ENCODE measurements at regions not wholly inside any gene's neighbourhood (a gene's known extent, or its start where the extent isn't known, plus 50 kb on each side); places are given as distances from the start of the nearest gene placed in this dataset.

GRCh38 chr7:17159500-17160037 lies 138.9 kb upstream of the AHR start:
- DNase-seq (ENCODE audit: low read depth), result no peak
- no peak overlapping the region for H3K4me3 ChIP-seq (ENCODE audit: control insufficient read depth, low read depth, low read length)
- TF ChIP-seq CTCF (IDR thresholded peaks at IDR 0.05; ENCODE audit: control insufficient read depth, insufficient read depth, low read depth, low read length, missing control alignments), result no peak

- DNase-seq (ENCODE audit: low read depth), result no peak
- TF ChIP-seq CTCF (IDR thresholded peaks at IDR 0.05; ENCODE audit: control insufficient read depth, insufficient read depth, low read depth, low read length, missing control alignments), result no peak
Observed at GRCh38 chr7:17166824-17167379, 131.6 kb upstream of the AHR start.

GRCh38 chr7:17168416-17168815 lies 130.0 kb upstream of the AHR start:
- DNase-seq (ENCODE audit: low read depth), result no peak
- H3K4me3 ChIP-seq (ENCODE audit: control insufficient read depth, low read depth, low read length), result no peak overlapping the region
- no peak for TF ChIP-seq CTCF (IDR thresholded peaks at IDR 0.05; ENCODE audit: control insufficient read depth, insufficient read depth, low read depth, low read length, missing control alignments)

More at GRCh38 chr7:17166824-17167379, 131.6 kb upstream of the AHR start:
- H3K4me3 ChIP-seq (ENCODE audit: control insufficient read depth, low read depth, low read length), result no peak overlapping the region

- no peak for TF ChIP-seq CTCF (IDR thresholded peaks at IDR 0.05; ENCODE audit: control insufficient read depth, insufficient read depth, low read depth, low read length, missing control alignments)
- no peak for DNase-seq (ENCODE audit: low read depth)
- H3K4me3 ChIP-seq (ENCODE audit: control insufficient read depth, low read depth, low read length), result no peak overlapping the region
Observed at GRCh38 chr7:17171427-17171826, 127.0 kb upstream of the AHR start.

- TF ChIP-seq CTCF (IDR thresholded peaks at IDR 0.05; ENCODE audit: control insufficient read depth, insufficient read depth, low read depth, low read length, missing control alignments), result no peak
- no peak for DNase-seq (ENCODE audit: low read depth)
Observed at GRCh38 chr7:17176371-17177032, 122.0 kb upstream of the AHR start.

GRCh38 chr7:17178545-17178944 lies 119.9 kb upstream of the AHR start:
- H3K4me3 ChIP-seq (ENCODE audit: control insufficient read depth, low read depth, low read length), result no peak overlapping the region
- no peak for TF ChIP-seq CTCF (IDR thresholded peaks at IDR 0.05; ENCODE audit: control insufficient read depth, insufficient read depth, low read depth, low read length, missing control alignments)
- no peak for DNase-seq (ENCODE audit: low read depth)

More at GRCh38 chr7:17176371-17177032, 122.0 kb upstream of the AHR start:
- no peak overlapping the region for H3K4me3 ChIP-seq (ENCODE audit: control insufficient read depth, low read depth, low read length)
